Activated CD8-positive, alpha-beta T cell treated with anti-CD3 and anti-CD28 coated beads for 36 hours (primary cell): ENCODE measurements at regions not wholly inside any gene's neighbourhood (a gene's known extent, or its start where the extent isn't known, plus 50 kb on each side); places are given as distances from the start of the nearest gene placed in this dataset.

Experiments
- ATAC-seq: fragments of 200-7000 bp; cut with Tn5 transposase; one replicate; pipeline ENCODE4 v1.10.0; 2021; ENCODE audit warnings: mild to moderate bottlenecking, moderate library complexity
- CTCF ChIA-PET: fragments of 350-600 bp; sonication (Branson Sonifier 250); formaldehyde crosslinking; loops from one replicate; lab custom pipeline; 2021; ENCODE audit warnings: antibody characterized with exemption; lab: Charles Lee
- POLR2A ChIA-PET: fragments of 350-600 bp; sonication (Branson Sonifier 250); formaldehyde crosslinking; loops from one replicate; lab custom pipeline; 2021; ENCODE audit warnings: antibody characterized with exemption; lab: Charles Lee
- DNase-seq: peaks from one replicate; pipeline ENCODE4 v3.0.0-alpha.2; 2020
- H3K27ac Mint-ChIP-seq: one replicate; pipeline ENCODE4 v1.8.0; 2021; ENCODE audit warnings: mild to moderate bottlenecking, mixed read lengths
- H3K27me3 Mint-ChIP-seq: one replicate; pipeline ENCODE4 v1.8.0; 2021; ENCODE audit warnings: mixed read lengths
- H3K36me3 Mint-ChIP-seq: one replicate; pipeline ENCODE4 v1.8.0; 2021; ENCODE audit warnings: low read depth, mixed read lengths
- H3K4me1 Mint-ChIP-seq: one replicate; pipeline ENCODE4 v1.8.0; 2021; ENCODE audit warnings: low read depth, mixed read lengths
- H3K4me3 Mint-ChIP-seq: one replicate; pipeline ENCODE4 v1.8.0; 2021; ENCODE audit warnings: mild to moderate bottlenecking, moderate library complexity, mixed read lengths
- H3K9me3 Mint-ChIP-seq: one replicate; pipeline ENCODE4 v1.8.0; 2021; ENCODE audit warnings: mixed read lengths
- intact Hi-C: fragments of 100-400 bp; cut with micrococcal nuclease; formaldehyde crosslinking; loops from one replicate; pipeline ENCODE4 v1.10.0; 2022
- TF ChIP-seq, protein P1 (sequence below): fragments of 200-600 bp; IDR thresholded peaks from one replicate; pipeline ENCODE4 v1.8.0; 2022; ENCODE audit warnings: antibody characterized with exemption, mild to moderate bottlenecking

DNA sequence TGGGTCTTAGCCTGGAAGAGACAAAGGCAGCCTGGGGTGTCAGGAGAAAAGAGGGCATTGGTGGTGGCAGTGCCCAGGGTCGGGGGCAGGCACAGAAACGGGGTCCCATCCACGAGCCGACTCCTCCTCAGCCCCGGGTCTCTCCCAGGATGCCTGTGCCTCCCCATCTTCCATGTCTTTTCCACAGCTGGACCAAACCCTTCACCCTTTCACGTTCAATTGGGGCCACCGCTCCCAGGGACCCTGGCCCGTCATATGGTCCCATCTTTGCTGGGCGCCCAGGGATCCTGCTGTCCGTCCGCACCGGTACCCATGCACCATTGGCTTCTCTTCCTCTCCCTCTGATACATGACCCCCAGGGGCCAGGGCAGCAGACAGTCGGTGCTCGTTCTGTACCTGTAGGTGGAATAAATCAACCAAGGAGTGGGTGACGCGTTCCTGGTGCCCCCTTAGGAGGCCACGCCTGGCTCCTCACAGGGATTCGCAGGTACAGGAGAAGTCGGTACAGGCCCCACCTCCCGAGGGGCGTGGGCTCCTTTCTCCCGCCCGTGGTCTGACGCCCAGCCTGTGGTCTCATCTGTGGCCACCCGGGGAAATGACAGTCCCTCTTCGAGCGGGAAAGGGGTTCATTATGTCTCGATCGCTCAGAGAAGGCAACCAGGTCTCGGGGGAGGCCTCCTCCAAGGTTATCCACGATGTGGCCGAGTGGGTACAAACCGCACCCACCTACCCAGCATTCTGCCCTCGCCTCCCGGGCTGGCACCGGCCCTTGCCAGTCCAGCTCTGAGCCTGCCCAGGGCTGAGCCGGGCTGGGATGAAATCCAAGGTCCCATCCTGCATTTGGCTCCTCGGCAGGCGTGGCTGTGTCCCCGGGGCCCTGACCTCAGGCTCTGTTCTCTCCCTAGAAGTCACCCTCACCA, 1493.6 kb downstream of the BRD1 start:
- H3K36me3 Mint-ChIP-seq = no peaks in the 10 kb centered on the region
- peaks cover 4% of the 10 kb centered on the region for H3K27me3 Mint-ChIP-seq
- intact Hi-C loops = no loop called here
- CTCF ChIA-PET = no interaction called here
- no peak overlapping the region for H3K27ac Mint-ChIP-seq
- H3K9me3 Mint-ChIP-seq = peaks cover 2% of the 10 kb centered on the region
- H3K4me3 Mint-ChIP-seq = no peak overlapping the region
- no peak for ATAC-seq
- TF ChIP-seq, protein P1, sequence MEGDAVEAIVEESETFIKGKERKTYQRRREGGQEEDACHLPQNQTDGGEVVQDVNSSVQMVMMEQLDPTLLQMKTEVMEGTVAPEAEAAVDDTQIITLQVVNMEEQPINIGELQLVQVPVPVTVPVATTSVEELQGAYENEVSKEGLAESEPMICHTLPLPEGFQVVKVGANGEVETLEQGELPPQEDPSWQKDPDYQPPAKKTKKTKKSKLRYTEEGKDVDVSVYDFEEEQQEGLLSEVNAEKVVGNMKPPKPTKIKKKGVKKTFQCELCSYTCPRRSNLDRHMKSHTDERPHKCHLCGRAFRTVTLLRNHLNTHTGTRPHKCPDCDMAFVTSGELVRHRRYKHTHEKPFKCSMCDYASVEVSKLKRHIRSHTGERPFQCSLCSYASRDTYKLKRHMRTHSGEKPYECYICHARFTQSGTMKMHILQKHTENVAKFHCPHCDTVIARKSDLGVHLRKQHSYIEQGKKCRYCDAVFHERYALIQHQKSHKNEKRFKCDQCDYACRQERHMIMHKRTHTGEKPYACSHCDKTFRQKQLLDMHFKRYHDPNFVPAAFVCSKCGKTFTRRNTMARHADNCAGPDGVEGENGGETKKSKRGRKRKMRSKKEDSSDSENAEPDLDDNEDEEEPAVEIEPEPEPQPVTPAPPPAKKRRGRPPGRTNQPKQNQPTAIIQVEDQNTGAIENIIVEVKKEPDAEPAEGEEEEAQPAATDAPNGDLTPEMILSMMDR = no peak
- no peaks in the 10 kb centered on the region for H3K4me1 Mint-ChIP-seq
- POLR2A ChIA-PET = no interaction called here
- DNase-seq = no peak

DNA sequence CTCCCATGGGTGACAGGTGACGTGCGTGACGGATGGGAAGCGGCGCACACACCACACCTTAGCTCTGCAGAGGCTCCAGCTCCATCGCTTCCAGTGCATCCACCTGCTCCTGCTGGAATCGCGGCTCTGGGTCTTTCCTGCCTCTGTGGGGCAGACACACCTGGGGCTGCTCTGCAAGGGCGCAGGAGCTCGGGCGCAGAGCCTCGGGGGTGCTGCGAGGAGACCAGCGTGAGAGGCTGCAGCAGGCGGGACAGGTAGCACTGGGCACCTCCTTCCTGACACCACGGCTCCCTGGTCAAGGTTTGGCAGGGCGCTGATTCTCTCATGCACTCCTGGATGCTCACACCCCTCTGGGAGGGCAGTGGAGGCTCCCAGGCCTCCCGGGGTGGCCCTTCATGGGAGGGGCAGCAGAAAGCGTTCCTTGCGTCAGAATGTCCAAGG, 1494.3 kb downstream of the BRD1 start:
- no peak overlapping the region for H3K27ac Mint-ChIP-seq
- H3K4me1 Mint-ChIP-seq = no peaks in the 10 kb centered on the region
- peaks cover 4% of the 10 kb centered on the region for H3K27me3 Mint-ChIP-seq
- peaks cover 7% of the 10 kb centered on the region for H3K9me3 Mint-ChIP-seq
- intact Hi-C loops = no loop called here
- H3K4me3 Mint-ChIP-seq = no peak overlapping the region
- no peak for ATAC-seq
- ChIA-PET POLR2A (no interaction called here), CTCF (no interaction called here)
- no peaks in the 10 kb centered on the region for H3K36me3 Mint-ChIP-seq
- TF ChIP-seq, protein P1 = no peak
- DNase-seq = no peak

DNA sequence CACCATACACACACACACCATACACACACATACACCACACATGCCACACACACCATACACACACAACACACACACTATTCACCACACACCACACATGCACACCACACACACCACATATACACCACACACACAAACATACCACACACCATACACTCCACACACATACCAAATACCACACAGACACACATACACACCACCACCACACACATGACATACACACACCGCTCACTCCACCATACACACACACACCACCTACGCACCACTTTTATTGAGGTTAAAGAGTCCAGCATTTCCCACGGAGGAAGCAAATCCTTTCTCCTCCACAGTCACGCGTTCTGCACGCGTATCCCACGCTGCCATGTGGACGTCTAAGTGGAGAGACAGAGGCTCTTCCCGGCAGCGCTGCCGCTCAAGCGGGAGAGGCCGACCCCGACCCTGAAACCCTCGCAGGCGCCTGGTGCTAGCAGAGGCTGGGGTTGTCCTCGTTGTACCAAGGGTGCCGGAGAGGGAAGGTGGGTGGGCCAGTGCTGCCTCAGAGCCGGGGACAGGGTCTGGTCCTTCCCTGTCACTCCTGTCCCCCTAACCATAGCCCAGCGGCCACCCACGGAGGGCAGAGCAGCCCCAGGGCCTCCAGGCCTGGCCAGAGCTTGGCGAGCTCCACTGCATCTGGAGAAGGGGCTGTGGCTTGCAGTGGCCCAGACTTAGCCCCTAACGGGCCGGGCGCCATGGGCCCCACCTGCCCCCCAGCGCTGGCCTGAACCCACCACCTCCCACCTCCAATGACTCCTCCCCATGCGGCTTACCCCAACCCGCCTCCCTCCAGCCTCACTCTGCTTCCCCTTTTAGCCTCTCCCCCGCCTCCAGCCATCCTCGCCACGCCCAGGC, 1495.0 kb downstream of the BRD1 start:
- ATAC-seq (no peak), DNase-seq (no peak)
- H3K27ac Mint-ChIP-seq = no peak overlapping the region
- TF ChIP-seq, protein P1 = no peak
- H3K4me1 Mint-ChIP-seq = no peaks in the 10 kb centered on the region
- H3K9me3 Mint-ChIP-seq = peaks cover 7% of the 10 kb centered on the region
- H3K27me3 Mint-ChIP-seq = no peaks in the 10 kb centered on the region
- no peaks in the 10 kb centered on the region for H3K36me3 Mint-ChIP-seq
- ChIA-PET POLR2A (no interaction called here), CTCF (no interaction called here)
- H3K4me3 Mint-ChIP-seq = no peak overlapping the region
- intact Hi-C loops = no loop called here

DNA sequence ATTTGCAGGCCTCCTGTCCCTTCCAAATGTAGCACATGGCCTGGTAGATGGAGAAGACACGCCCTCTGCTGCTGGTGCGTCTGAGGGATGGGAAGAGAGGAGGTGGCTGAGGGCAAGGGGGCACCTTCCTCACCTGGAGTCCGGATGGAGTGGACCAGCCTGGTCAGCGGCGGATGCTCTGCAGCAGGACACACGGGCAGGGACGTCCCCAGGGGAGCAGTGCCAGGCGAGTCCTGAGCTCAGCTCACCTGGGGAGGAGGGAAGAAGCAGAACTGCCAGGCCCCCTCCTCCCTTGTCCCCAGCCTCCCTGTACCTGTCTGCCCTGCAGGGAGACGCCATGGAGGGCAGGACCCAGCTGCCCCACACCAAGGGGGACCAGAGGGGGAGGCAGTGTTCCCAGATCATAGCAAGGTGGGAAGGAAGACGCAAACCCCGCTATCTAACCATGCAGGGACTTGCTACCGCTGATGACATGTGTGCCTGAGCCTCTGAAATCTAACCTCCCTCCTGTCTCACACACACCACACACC, 1495.9 kb downstream of the BRD1 start:
- H3K36me3 Mint-ChIP-seq = no peaks in the 10 kb centered on the region
- TF ChIP-seq, protein P1 = no peak
- no peak for DNase-seq
- no peak overlapping the region for H3K27ac Mint-ChIP-seq
- H3K4me3 Mint-ChIP-seq = no peak overlapping the region
- no peaks in the 10 kb centered on the region for H3K4me1 Mint-ChIP-seq
- H3K27me3 Mint-ChIP-seq = no peaks in the 10 kb centered on the region
- intact Hi-C loops = no loop called here
- ATAC-seq = no peak
- peaks cover 7% of the 10 kb centered on the region for H3K9me3 Mint-ChIP-seq
- POLR2A ChIA-PET = no interaction called here
- CTCF ChIA-PET = no interaction called here
